WTC11 (cell line): ENCODE measurements at regions not wholly inside any gene's neighbourhood (a gene's known extent, or its start where the extent isn't known, plus 50 kb on each side); places are given as distances from the start of the nearest gene placed in this dataset.

ENCODE experiments used
- ARID4B ChIP-seq: sonication (generic); formaldehyde crosslinking; IDR thresholded peaks from 2 replicates; pipeline ENCODE4 v1.8.0; 2023; ENCODE audit warnings: missing genetic modification reagents, mild to moderate bottlenecking, borderline replicate concordance
- CTCF ChIP-seq: fragments of 200-600 bp; IDR thresholded peaks from 2 replicates; pipeline ENCODE4 v1.8.0; 2022; ENCODE audit warnings: antibody characterized with exemption
- E2F1 ChIP-seq: sonication (generic); formaldehyde crosslinking; IDR thresholded peaks from 2 replicates; pipeline ENCODE4 v1.8.0; 2022; ENCODE audit warnings: mild to moderate bottlenecking, missing genetic modification reagents
- ZNF219 ChIP-seq: sonication (generic); formaldehyde crosslinking; IDR thresholded peaks from 2 replicates; pipeline ENCODE4 v1.8.0; 2023; ENCODE audit warnings: missing genetic modification reagents, mild to moderate bottlenecking, borderline replicate concordance

- TF ChIP-seq CTCF: no peak
- no peak for TF ChIP-seq ZNF219 (CRISPR knock-in tag)
- TF ChIP-seq E2F1 (CRISPR knock-in tag): no peak
- TF ChIP-seq ARID4B (CRISPR knock-in tag): no peak
Observed at GRCh38 chr1:168430321-168430720, 113.5 kb downstream of the XCL2 start.
